ENCODE measurements at regions not wholly inside any gene's neighbourhood (a gene's known extent, or its start where the extent isn't known, plus 50 kb on each side); places are given as distances from the start of the nearest gene placed in this dataset.

DNA sequence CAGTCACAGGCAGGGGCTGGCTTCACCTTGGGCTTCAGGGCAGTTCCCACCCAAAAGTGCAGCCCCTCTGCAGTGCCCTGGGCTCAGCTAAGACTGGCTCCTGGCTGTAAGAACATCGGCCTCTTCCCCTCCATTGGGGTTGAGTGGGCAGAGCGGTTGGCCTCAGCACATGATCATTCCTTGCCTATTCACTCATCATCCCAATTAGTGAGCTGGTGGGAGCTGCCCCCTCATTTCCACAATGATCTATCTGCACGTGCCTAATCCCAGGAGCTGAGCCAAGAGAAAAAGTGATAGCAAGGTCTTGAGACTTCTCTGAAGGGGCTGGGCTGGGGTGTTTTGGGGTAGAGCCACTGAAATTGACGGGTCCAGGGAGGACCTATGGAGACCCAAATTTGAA, 133.6 kb downstream of the SYF2 start:
- no peak for TF ChIP-seq CTCF (IDR thresholded peaks at IDR 0.05; ENCODE audit: low read depth, low read length, poor library complexity, severe bottlenecking)
- no peak for TF ChIP-seq EZH2phosphoT487 (IDR thresholded peaks at IDR 0.05; ENCODE audit: borderline replicate concordance, low read length)

Measured in DOHH2 (cell line).